Gastrocnemius medialis (tissue), 4 donors: ENCODE measurements at regions not wholly inside any gene's neighbourhood (a gene's known extent, or its start where the extent isn't known, plus 50 kb on each side); places are given as distances from the start of the nearest gene placed in this dataset.

Experiments used
- ATAC-seq, 2 donors: fragments of 150-250 bp; one replicate each; pipeline ENCODE4 v1.9.1; 2016
- DNase-seq, 2 donors: peaks; one replicate each; pipeline ENCODE4 v3.0.0-alpha.2; 2019
- H3K27ac ChIP-seq, 4 donors: fragments of 200-600 bp; sonication (generic); 1 replicate in 1 of 4; 2 replicates in 3 of 4; pipeline ENCODE4 v1.5.1; 2016 to 2018; ENCODE audit warnings: mild to moderate bottlenecking in 2 of 4, moderate library complexity in 1 of 4
- H3K27me3 ChIP-seq, 3 donors: fragments of 200-600 bp; sonication (generic) in 2 of 3; 1 replicate in 1 of 3; 2 replicates in 2 of 3; pipeline versions ENCODE4 v1.5.1 to v1.6.0; 2016 to 2019; ENCODE audit warnings: mild to moderate bottlenecking in 1 of 3, moderate library complexity in 1 of 3
- H3K36me3 ChIP-seq, 2 donors: fragments of 200-600 bp; sonication (generic) in 1 of 2; one replicate each; pipeline ENCODE4 v1.5.1; 2017 to 2018
- H3K4me1 ChIP-seq, 2 donors: fragments of 200-600 bp; sonication (generic) in 1 of 2; one replicate each; pipeline ENCODE4 v1.5.1; 2016 to 2017; ENCODE audit warnings: mild to moderate bottlenecking in 2 of 2
- H3K4me3 ChIP-seq, 4 donors: fragments of 200-600 bp; sonication (generic) in 3 of 4; 1 replicate in 1 of 4; 2 replicates in 3 of 4; pipeline ENCODE4 v1.5.1; 2016 to 2019; ENCODE audit warnings: mild to moderate bottlenecking in 2 of 4
- H3K9me3 ChIP-seq, 3 donors: fragments of 200-600 bp; sonication (generic) in 2 of 3; 1 replicate in 1 of 3; 2 replicates in 2 of 3; pipeline ENCODE4 v1.5.1; 2016 to 2019
- POLR2A ChIP-seq, 2 donors: fragments of 450-650 bp; IDR thresholded peaks; one replicate each; pipeline ENCODE4 v1.6.1; 2017; ENCODE audit warnings: antibody characterized with exemption in 2 of 2, mild to moderate bottlenecking in 2 of 2, moderate library complexity in 2 of 2
- in situ Hi-C, 4 donors: fragments of 200-750 bp; cut with MboI; loops; one replicate each; pipeline versions ENCODE4 v1.15.0 to v1.8.0; 2017; ENCODE audit warnings: low sequenced_read_pairs in 4 of 4
- intact Hi-C: fragments of 100-400 bp; cut with DNase I; formaldehyde crosslinking; loops from one replicate; pipeline ENCODE4 v1.15.1; 2023; ENCODE audit warnings: low total_unique reads
- TF ChIP-seq, protein P1 (sequence below), 5 experiments: fragments of 450-650 bp in 3 of 5; fragments of 200-600 bp in 2 of 5; sonication (generic) in 2 of 5; IDR thresholded peaks in 4 of 5; conservative IDR thresholded peaks in 1 of 5; 1 replicate in 4 of 5; 2 replicates in 1 of 5; pipeline ENCODE4 v1.5.1; 2016 to 2019; ENCODE audit warnings: antibody characterized with exemption in 5 of 5, mild to moderate bottlenecking in 3 of 5, moderate library complexity in 3 of 5

DNA sequence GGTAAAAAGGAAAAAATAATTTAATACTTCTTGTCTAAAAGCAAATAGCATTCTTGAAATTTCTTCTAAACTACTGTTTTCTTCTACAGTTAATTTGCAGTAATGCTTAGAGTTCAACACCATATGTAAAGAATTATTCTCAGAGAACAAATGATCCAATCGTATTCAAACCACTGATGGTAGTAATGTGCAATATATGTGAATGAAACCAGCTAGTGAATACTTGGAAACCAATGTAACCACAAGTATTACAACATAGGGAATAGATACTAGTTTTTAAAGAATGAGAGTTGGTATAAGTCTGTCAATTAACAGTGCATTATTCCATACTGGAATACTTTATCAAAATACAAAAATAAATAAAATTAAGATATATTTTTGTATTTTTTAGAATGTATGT lies 850.0 kb downstream of the DIPK2A start:
- no peaks in the 10 kb centered on the region for H3K27me3 ChIP-seq
- in situ Hi-C loops (no loop called here), intact Hi-C loops (no loop called here)
- peaks cover 0 to 5% of the 10 kb centered on the region in 2 donors for H3K4me1 ChIP-seq
- H3K36me3 ChIP-seq, result no peaks in the 10 kb centered on the region
- no peaks in the 10 kb centered on the region for H3K9me3 ChIP-seq
- TF ChIP-seq POLR2A (IDR thresholded peaks at IDR 0.05), result no peak
- TF ChIP-seq, protein P1, sequence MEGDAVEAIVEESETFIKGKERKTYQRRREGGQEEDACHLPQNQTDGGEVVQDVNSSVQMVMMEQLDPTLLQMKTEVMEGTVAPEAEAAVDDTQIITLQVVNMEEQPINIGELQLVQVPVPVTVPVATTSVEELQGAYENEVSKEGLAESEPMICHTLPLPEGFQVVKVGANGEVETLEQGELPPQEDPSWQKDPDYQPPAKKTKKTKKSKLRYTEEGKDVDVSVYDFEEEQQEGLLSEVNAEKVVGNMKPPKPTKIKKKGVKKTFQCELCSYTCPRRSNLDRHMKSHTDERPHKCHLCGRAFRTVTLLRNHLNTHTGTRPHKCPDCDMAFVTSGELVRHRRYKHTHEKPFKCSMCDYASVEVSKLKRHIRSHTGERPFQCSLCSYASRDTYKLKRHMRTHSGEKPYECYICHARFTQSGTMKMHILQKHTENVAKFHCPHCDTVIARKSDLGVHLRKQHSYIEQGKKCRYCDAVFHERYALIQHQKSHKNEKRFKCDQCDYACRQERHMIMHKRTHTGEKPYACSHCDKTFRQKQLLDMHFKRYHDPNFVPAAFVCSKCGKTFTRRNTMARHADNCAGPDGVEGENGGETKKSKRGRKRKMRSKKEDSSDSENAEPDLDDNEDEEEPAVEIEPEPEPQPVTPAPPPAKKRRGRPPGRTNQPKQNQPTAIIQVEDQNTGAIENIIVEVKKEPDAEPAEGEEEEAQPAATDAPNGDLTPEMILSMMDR (IDR thresholded peaks at IDR 0.05 in 4 of 5, conservative IDR thresholded peaks at IDR 0.05 in 1 of 5), result no peak
- H3K4me3 ChIP-seq, result no peak overlapping the region
- H3K27ac ChIP-seq, result no peak overlapping the region
- DNase-seq (no peak), ATAC-seq (no peak)

DNA sequence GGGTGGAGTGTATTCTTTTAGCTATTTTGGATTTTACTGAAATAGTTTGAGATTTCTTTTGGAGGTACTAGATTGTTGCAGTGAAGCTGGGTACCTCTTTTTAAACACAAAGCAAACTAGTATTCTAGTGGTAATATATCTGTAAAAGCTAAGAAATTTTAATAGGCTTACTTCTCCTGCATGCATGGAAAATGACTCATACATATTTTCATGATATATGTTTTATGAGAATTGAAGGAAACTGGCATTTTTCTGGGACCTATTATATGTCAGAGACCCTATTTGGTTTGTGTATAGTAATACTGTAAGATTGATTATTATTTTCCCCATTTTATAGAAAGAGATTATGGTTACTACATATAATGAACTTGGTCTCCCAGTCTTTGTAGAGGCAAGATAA lies 851.0 kb downstream of the DIPK2A start:
- TF ChIP-seq, protein P1 (IDR thresholded peaks at IDR 0.05 in 4 of 5, conservative IDR thresholded peaks at IDR 0.05 in 1 of 5), result no peak
- TF ChIP-seq POLR2A (IDR thresholded peaks at IDR 0.05), result no peak
- no peak overlapping the region for H3K27ac ChIP-seq
- in situ Hi-C loops, result no loop called here
- H3K36me3 ChIP-seq, result no peaks in the 10 kb centered on the region
- DNase-seq, result no peak
- no peak for ATAC-seq
- no peaks in the 10 kb centered on the region for H3K27me3 ChIP-seq
- no peaks in the 10 kb centered on the region for H3K9me3 ChIP-seq
- H3K4me1 ChIP-seq, result peaks cover 0 to 5% of the 10 kb centered on the region in 2 donors
- no peak overlapping the region for H3K4me3 ChIP-seq
- intact Hi-C loops, result no loop called here

DNA sequence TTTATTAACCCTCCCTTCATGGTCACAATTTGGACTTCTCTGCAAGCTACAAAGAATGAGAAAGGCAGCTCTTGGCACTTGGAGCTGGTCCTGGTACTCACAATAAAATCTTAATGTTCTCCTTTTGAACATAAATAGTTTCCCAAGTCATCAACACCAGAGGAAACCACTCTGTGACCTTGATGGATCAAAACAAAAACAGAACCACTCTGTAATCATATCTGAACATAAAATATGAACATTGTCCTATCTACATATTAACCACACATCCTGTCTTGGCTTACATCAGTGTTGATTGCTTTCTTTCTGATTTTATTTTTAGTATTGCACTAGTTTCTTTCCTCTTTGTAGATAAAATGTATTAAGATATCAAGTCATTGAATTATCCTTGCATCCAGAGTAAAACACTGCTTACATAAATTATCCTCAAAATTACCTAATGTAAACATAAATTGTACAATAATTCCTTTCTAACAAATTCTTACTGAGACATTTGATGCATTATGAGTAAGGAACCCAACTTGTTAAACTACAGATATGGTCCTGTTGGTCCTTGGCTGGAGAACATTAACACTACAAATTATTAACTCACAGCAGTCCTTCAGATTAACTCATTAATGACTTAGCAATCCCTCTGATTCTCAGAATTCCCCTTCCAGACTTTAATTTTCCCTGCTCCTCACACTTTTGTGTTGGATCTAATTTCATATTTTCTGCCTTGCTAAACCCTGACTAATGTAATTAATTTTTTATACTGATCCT lies 860.5 kb downstream of the DIPK2A start:
- Histone ChIP-seq H3K27ac (no peak overlapping the region), H3K36me3 (no peaks in the 10 kb centered on the region), H3K9me3 (no peaks in the 10 kb centered on the region), H3K4me1 (no peaks in the 10 kb centered on the region), H3K4me3 (no peak overlapping the region), H3K27me3 (no peaks in the 10 kb centered on the region)
- intact Hi-C loops (no loop called here), in situ Hi-C loops (no loop called here)
- ATAC-seq, result no peak
- no peak for TF ChIP-seq POLR2A (IDR thresholded peaks at IDR 0.05)
- TF ChIP-seq, protein P1 (IDR thresholded peaks at IDR 0.05 in 4 of 5, conservative IDR thresholded peaks at IDR 0.05 in 1 of 5), result no peak
- no peak for DNase-seq

DNA sequence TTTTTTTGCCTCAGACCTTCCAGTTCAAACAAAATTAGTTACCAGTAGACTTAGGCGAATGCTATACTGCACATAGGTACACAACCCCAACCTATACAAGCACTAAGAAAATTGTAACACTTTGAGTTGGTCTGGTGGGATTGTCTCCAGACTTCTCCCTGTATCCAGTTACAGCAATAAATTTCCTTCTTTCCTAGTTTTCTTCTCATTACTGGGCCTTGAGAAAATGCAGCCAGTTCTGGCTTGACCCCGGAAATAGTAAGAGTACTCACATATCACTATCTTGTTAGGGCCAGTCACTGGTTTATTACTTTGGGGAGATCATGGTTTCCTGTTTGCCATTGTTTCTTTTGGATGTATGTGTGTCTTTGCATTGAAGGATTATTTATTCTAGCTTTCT lies 868.4 kb downstream of the DIPK2A start:
- ATAC-seq (no peak), DNase-seq (no peak)
- no peak overlapping the region for H3K27ac ChIP-seq
- no peaks in the 10 kb centered on the region for H3K27me3 ChIP-seq
- H3K9me3 ChIP-seq, result no peaks in the 10 kb centered on the region
- no peaks in the 10 kb centered on the region for H3K4me1 ChIP-seq
- no peak overlapping the region for H3K4me3 ChIP-seq
- in situ Hi-C loops, result no loop called here
- intact Hi-C loops, result no loop called here
- no peaks in the 10 kb centered on the region for H3K36me3 ChIP-seq
- no peak for TF ChIP-seq POLR2A (IDR thresholded peaks at IDR 0.05)
- TF ChIP-seq, protein P1 (IDR thresholded peaks at IDR 0.05 in 4 of 5, conservative IDR thresholded peaks at IDR 0.05 in 1 of 5), result no peak

DNA sequence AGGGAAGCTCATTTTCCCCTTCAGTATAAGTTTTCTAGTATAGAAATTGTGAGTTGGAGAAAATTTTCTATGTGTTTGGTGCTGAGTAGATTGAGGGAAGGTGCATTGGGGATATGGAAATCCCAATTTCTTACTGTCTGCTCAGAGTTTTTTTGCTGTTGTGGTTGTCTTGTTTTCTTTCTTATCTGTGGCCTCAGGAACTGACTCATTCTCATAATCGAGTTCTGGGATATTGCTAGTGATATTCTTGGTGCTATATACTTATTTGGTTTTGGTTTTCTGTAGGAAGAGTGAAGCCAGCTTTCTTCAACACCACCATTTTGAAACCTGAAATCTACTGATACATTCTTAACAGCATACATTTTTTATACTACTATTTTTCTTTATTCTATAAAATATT lies 869.2 kb downstream of the DIPK2A start:
- no peaks in the 10 kb centered on the region for H3K36me3 ChIP-seq
- no peak for ATAC-seq
- no peak for TF ChIP-seq POLR2A (IDR thresholded peaks at IDR 0.05)
- TF ChIP-seq, protein P1 (IDR thresholded peaks at IDR 0.05 in 4 of 5, conservative IDR thresholded peaks at IDR 0.05 in 1 of 5), result no peak
- no peaks in the 10 kb centered on the region for H3K9me3 ChIP-seq
- H3K4me1 ChIP-seq, result no peaks in the 10 kb centered on the region
- H3K27ac ChIP-seq, result no peak overlapping the region
- intact Hi-C loops (no loop called here), in situ Hi-C loops (no loop called here)
- no peak for DNase-seq
- no peaks in the 10 kb centered on the region for H3K27me3 ChIP-seq
- no peak overlapping the region for H3K4me3 ChIP-seq
